H9 (cell line): ENCODE measurements at regions not wholly inside any gene's neighbourhood (a gene's known extent, or its start where the extent isn't known, plus 50 kb on each side); places are given as distances from the start of the nearest gene placed in this dataset.

Experiments used
- DNase-seq: peaks from one replicate; pipeline ENCODE4 v3.0.0-alpha.2; 2017
- H2AFZ ChIP-seq: one replicate; pipeline ENCODE4 v1.6.1; 2013; ENCODE audit warnings: mild to moderate bottlenecking, low read length, control low read depth, moderate library complexity
- H2AK5ac ChIP-seq: 2 replicates; pipeline ENCODE4 v1.6.1; 2013; ENCODE audit warnings: low read length, control low read depth, mixed read lengths; ENCODE audit not compliant: insufficient read length
- H2BK120ac ChIP-seq: one replicate; pipeline ENCODE4 v1.6.1; 2013; ENCODE audit warnings: low read depth, mild to moderate bottlenecking, low read length, control low read depth, inconsistent platforms; ENCODE audit not compliant: poor library complexity, severe bottlenecking
- H2BK12ac ChIP-seq: 2 replicates; pipeline ENCODE4 v1.6.1; 2013; ENCODE audit warnings: low read length, control low read depth, mixed read lengths, low read depth; ENCODE audit not compliant: insufficient read length
- H2BK15ac ChIP-seq: 2 replicates; pipeline ENCODE4 v1.6.1; 2013; ENCODE audit warnings: low read depth, low read length, control low read depth
- H2BK20ac ChIP-seq: one replicate; pipeline ENCODE4 v1.6.1; 2013; ENCODE audit warnings: low read depth, mild to moderate bottlenecking, low read length, control low read depth, inconsistent platforms; ENCODE audit not compliant: poor library complexity, severe bottlenecking
- H2BK5ac ChIP-seq: 2 replicates; pipeline ENCODE4 v1.6.1; 2013; ENCODE audit warnings: low read length, control low read depth, mixed read lengths; ENCODE audit not compliant: insufficient read length
- H3K14ac ChIP-seq: 2 replicates; pipeline ENCODE4 v1.6.1; 2013; ENCODE audit warnings: low read length, control low read depth; ENCODE audit not compliant: insufficient read depth
- H3K18ac ChIP-seq: 2 replicates; pipeline ENCODE4 v1.6.1; 2013; ENCODE audit warnings: low read depth, mild to moderate bottlenecking, mixed read lengths, low read length, control low read depth; ENCODE audit not compliant: insufficient read length
- H3K23ac ChIP-seq: 2 replicates; pipeline ENCODE4 v1.6.1; 2013; ENCODE audit warnings: low read length, control low read depth, mixed read lengths, low read depth; ENCODE audit not compliant: insufficient read length
- H3K23me2 ChIP-seq: 2 replicates; pipeline ENCODE4 v1.6.1; 2013; ENCODE audit warnings: low read depth, mild to moderate bottlenecking, mixed read lengths, low read length, control low read depth; ENCODE audit not compliant: insufficient read length, poor library complexity, severe bottlenecking
- H3K27ac ChIP-seq: 2 replicates; pipeline ENCODE4 v1.5.1; 2013; ENCODE audit warnings: low read length, control low read depth, mixed read lengths, low read depth; ENCODE audit not compliant: insufficient read length
- H3K27me3 ChIP-seq: 2 replicates; pipeline ENCODE4 v1.6.1; 2013; ENCODE audit warnings: low read length, control low read depth, inconsistent platforms; ENCODE audit not compliant: insufficient read depth
- H3K4ac ChIP-seq: 2 replicates; pipeline ENCODE4 v1.6.1; 2013; ENCODE audit warnings: low read depth, mild to moderate bottlenecking, control low read depth, inconsistent platforms, low read length, moderate library complexity
- H3K4me1 ChIP-seq: 2 replicates; pipeline ENCODE4 v1.6.1; 2013; ENCODE audit warnings: low read length, control low read depth, inconsistent platforms; ENCODE audit not compliant: insufficient read depth
- H3K4me2 ChIP-seq: 2 replicates; pipeline ENCODE4 v1.6.1; 2013; ENCODE audit warnings: low read length, control low read depth, mixed read lengths; ENCODE audit not compliant: insufficient read length, insufficient read depth
- H3K56ac ChIP-seq: 2 replicates; pipeline ENCODE4 v1.6.1; 2013; ENCODE audit warnings: low read depth, mild to moderate bottlenecking, mixed read lengths, low read length, control low read depth; ENCODE audit not compliant: insufficient read length
- H3K79me1 ChIP-seq: 2 replicates; pipeline ENCODE4 v1.6.1; 2013; ENCODE audit warnings: low read depth, mild to moderate bottlenecking, moderate library complexity, low read length, control low read depth, inconsistent platforms; ENCODE audit not compliant: insufficient read depth, poor library complexity, severe bottlenecking
- H3K79me2 ChIP-seq: 2 replicates; pipeline ENCODE4 v1.6.1; 2013; ENCODE audit warnings: low read length, control low read depth, inconsistent platforms; ENCODE audit not compliant: insufficient read depth
- H3K9ac ChIP-seq: 2 replicates; pipeline ENCODE4 v1.6.1; 2013; ENCODE audit warnings: low read length, control low read depth, mixed read lengths; ENCODE audit not compliant: insufficient read length; ENCODE audit errors: extremely low read depth
- H3K9me3 ChIP-seq: one replicate; pipeline ENCODE4 v1.6.1; 2013; ENCODE audit warnings: low read depth, low read length, inconsistent platforms; ENCODE audit not compliant: control insufficient read depth
- H3T11ph ChIP-seq: one replicate; pipeline ENCODE4 v1.6.1; 2013; ENCODE audit warnings: mild to moderate bottlenecking, low read length, control low read depth, inconsistent platforms
- H4K20me1 ChIP-seq: one replicate; pipeline ENCODE4 v1.6.1; 2013; ENCODE audit not compliant: control insufficient read depth, insufficient read length, insufficient read depth
- H4K5ac ChIP-seq: 2 replicates; pipeline ENCODE4 v1.6.1; 2013; ENCODE audit warnings: low read depth, mild to moderate bottlenecking, mixed read lengths, low read length, control low read depth; ENCODE audit not compliant: insufficient read length
- H4K8ac ChIP-seq: replicated peaks from 2 replicates; pipeline ENCODE4 v1.6.1; 2013; ENCODE audit warnings: low read length, control low read depth, mixed read lengths, low read depth; ENCODE audit not compliant: insufficient read length
- H4K91ac ChIP-seq: 2 replicates; pipeline ENCODE4 v1.6.1; 2013; ENCODE audit warnings: low read depth, mild to moderate bottlenecking, moderate library complexity, mixed read lengths, low read length, control low read depth; ENCODE audit not compliant: insufficient read length
- H3K27ac Mint-ChIP-seq, 3 experiments: 2 replicates in 2 of 3; 3 replicates in 1 of 3; pipeline ENCODE4 v1.8.0; 2020 to 2021; ENCODE audit warnings: mixed read lengths in 3 of 3, mild to moderate bottlenecking in 1 of 3, moderate library complexity in 1 of 3
- H3K27me3 Mint-ChIP-seq: 2 replicates; pipeline ENCODE4 v1.8.0; 2021; ENCODE audit warnings: low read depth, mild to moderate bottlenecking, moderate library complexity, mixed read lengths
- H3K36me3 Mint-ChIP-seq, 3 experiments: 2 replicates in 2 of 3; 3 replicates in 1 of 3; pipeline ENCODE4 v1.8.0; 2020 to 2021; ENCODE audit warnings: low read depth in 3 of 3, mixed read lengths in 3 of 3; ENCODE audit not compliant: insufficient read depth in 1 of 3
- H3K4me1 Mint-ChIP-seq, 2 experiments: 2 replicates each; pipeline ENCODE4 v1.8.0; 2020; ENCODE audit warnings: mixed read lengths in 2 of 2
- H3K4me3 Mint-ChIP-seq, 2 experiments: 2 replicates in 1 of 2; 3 replicates in 1 of 2; pipeline ENCODE4 v1.8.0; 2020 to 2021; ENCODE audit warnings: mild to moderate bottlenecking in 2 of 2, mixed read lengths in 2 of 2, moderate library complexity in 1 of 2
- H3K9me3 Mint-ChIP-seq, 2 experiments: 2 replicates in 1 of 2; 3 replicates in 1 of 2; pipeline ENCODE4 v1.8.0; 2020; ENCODE audit warnings: mild to moderate bottlenecking in 2 of 2, mixed read lengths in 2 of 2, moderate library complexity in 1 of 2
- CTCF ChIP-seq: fragments of 200-600 bp; sonication (generic); conservative IDR thresholded peaks from 3 replicates; pipeline ENCODE4 v1.8.0; 2021; ENCODE audit warnings: antibody characterized with exemption, mild to moderate bottlenecking
- WGBS: extraction: QIAGEN DNeasy Blood & Tissue Kit; methylation state at CpG from one replicate; pipeline ENCODE4 v1.1.7; 2013; ENCODE audit warnings: missing lambda C conversion rate, low lambda C conversion rate, mixed read lengths; ENCODE audit not compliant: insufficient read length; ENCODE audit errors: extremely low coverage; 5-methylcytosine and 5-hydroxymethylcytosine counted together

- H2AK5ac ChIP-seq, result no peak overlapping the region
- H3K4me1 ChIP-seq, result no peaks in the 10 kb centered on the region
- H3K56ac ChIP-seq, result no peak overlapping the region
- no peak overlapping the region for H2AFZ ChIP-seq
- H3K18ac ChIP-seq, result no peak overlapping the region
- H3K9ac ChIP-seq, result no peak overlapping the region
- no peak overlapping the region for H4K91ac ChIP-seq
- no peak overlapping the region for H2BK20ac ChIP-seq
- H3K4me3 Mint-ChIP-seq, result no peak overlapping the region
- H3K36me3 Mint-ChIP-seq, result no peaks in the 10 kb centered on the region
- H3K23me2 ChIP-seq, result no peaks in the 10 kb centered on the region
- H3K9me3 ChIP-seq, result no peaks in the 10 kb centered on the region
- H3K79me1 ChIP-seq, result no peaks in the 10 kb centered on the region
- no peak overlapping the region for H2BK5ac ChIP-seq
- no peak overlapping the region for H2BK15ac ChIP-seq
- no peaks in the 10 kb centered on the region for H3K9me3 Mint-ChIP-seq
- H4K8ac ChIP-seq, result no peak overlapping the region
- no peak overlapping the region for H3K23ac ChIP-seq
- H3T11ph ChIP-seq, result no peak overlapping the region
- no peak overlapping the region for H2BK120ac ChIP-seq
- no peaks in the 10 kb centered on the region for H3K79me2 ChIP-seq
- H3K14ac ChIP-seq, result no peak overlapping the region
- no peak overlapping the region for H3K27ac Mint-ChIP-seq
- DNase-seq, result no peak
- no CpG with 5 or more reads among the region's 7 CpGs for whole genome bisulfite sequencing
- no peak overlapping the region for H2BK12ac ChIP-seq
- no peak overlapping the region for H3K4ac ChIP-seq
- peaks cover 40% of the 10 kb centered on the region for H3K27me3 Mint-ChIP-seq
- H3K27me3 ChIP-seq, result no peaks in the 10 kb centered on the region
- no peak overlapping the region for H3K27ac ChIP-seq
- no peak for TF ChIP-seq CTCF
- no peak overlapping the region for H4K5ac ChIP-seq
- H3K4me2 ChIP-seq, result no peak overlapping the region
- no peaks in the 10 kb centered on the region for H4K20me1 ChIP-seq
- peaks cover 13 to 14% of the 10 kb centered on the region in 2 experiments for H3K4me1 Mint-ChIP-seq
Measured at GRCh38 chr10:25078658-25079431, 62.4 kb downstream of the THNSL1 start.
